ENCODE measurements at regions not wholly inside any gene's neighbourhood (a gene's known extent, or its start where the extent isn't known, plus 50 kb on each side); places are given as distances from the start of the nearest gene placed in this dataset.

GRCh38 chr21:38879912-38880576, 74.3 kb downstream of the ETS2 start:
- peaks cover 31% of the 10 kb centered on the region for H3K9me3 Mint-ChIP-seq (ENCODE audit: low read depth)
- H3K4me1 Mint-ChIP-seq (ENCODE audit: low read depth), result no peaks in the 10 kb centered on the region
- H3K36me3 Mint-ChIP-seq (ENCODE audit: insufficient read depth), result peaks cover 3% of the 10 kb centered on the region
- DNase-seq (ENCODE audit: low spot score, unreplicated experiment), result no peak
- no peak overlapping the region for H3K4me3 Mint-ChIP-seq (ENCODE audit: low read depth)
- TF ChIP-seq, protein P1, sequence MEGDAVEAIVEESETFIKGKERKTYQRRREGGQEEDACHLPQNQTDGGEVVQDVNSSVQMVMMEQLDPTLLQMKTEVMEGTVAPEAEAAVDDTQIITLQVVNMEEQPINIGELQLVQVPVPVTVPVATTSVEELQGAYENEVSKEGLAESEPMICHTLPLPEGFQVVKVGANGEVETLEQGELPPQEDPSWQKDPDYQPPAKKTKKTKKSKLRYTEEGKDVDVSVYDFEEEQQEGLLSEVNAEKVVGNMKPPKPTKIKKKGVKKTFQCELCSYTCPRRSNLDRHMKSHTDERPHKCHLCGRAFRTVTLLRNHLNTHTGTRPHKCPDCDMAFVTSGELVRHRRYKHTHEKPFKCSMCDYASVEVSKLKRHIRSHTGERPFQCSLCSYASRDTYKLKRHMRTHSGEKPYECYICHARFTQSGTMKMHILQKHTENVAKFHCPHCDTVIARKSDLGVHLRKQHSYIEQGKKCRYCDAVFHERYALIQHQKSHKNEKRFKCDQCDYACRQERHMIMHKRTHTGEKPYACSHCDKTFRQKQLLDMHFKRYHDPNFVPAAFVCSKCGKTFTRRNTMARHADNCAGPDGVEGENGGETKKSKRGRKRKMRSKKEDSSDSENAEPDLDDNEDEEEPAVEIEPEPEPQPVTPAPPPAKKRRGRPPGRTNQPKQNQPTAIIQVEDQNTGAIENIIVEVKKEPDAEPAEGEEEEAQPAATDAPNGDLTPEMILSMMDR (IDR thresholded peaks at IDR 0.05; ENCODE audit: unreplicated experiment), result no peak
- no peaks in the 10 kb centered on the region for H3K27me3 Mint-ChIP-seq
- no peak overlapping the region for H3K27ac Mint-ChIP-seq

DNA sequence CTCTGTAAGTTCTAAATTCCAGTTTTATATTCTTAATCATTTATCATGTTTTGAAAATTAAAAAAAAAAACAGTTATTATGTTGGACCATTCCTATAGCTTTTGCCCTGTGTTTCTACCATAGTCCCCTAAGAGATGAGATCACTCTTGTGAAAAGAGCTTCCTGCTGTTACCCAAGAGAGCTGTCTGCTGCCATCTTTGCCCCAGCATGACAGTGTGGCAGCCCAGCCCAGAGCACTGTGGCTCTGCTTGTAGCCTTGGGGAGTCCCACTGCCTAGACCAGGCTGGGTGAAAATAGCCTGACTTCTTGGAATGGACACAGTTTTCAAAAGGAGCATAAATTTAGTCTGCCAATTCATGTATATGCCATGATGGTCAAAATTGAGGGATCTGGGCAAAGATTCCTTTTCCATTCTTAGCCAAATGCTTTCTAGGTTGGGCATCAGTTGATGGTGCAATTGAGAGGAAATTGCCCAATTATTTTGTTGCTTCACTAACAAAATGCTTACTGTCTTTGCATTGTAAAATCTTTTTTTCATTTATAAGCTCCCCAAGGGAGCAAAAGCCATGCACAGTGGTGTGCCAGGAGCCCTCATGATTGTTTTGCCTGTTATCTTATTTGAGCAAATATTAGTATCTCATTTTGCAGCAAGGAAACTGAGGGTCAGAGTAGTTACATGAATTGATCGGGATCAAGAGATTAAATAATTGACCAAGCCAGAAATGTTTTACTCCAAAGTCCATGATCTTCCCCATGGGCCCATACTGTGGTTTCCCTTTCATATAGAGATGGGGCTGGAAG, 72.8 kb downstream of the ETS2 start:
- no peaks in the 10 kb centered on the region for H3K4me1 Mint-ChIP-seq (ENCODE audit: low read depth)
- H3K36me3 Mint-ChIP-seq (ENCODE audit: insufficient read depth), result peaks cover 3% of the 10 kb centered on the region
- H3K4me3 Mint-ChIP-seq (ENCODE audit: low read depth), result no peak overlapping the region
- no peaks in the 10 kb centered on the region for H3K27me3 Mint-ChIP-seq
- H3K27ac Mint-ChIP-seq, result no peak overlapping the region
- TF ChIP-seq, protein P1 (IDR thresholded peaks at IDR 0.05; ENCODE audit: unreplicated experiment), result no peak
- DNase-seq (ENCODE audit: low spot score, unreplicated experiment), result no peak
- H3K9me3 Mint-ChIP-seq (ENCODE audit: low read depth), result peaks cover 25% of the 10 kb centered on the region

DNA sequence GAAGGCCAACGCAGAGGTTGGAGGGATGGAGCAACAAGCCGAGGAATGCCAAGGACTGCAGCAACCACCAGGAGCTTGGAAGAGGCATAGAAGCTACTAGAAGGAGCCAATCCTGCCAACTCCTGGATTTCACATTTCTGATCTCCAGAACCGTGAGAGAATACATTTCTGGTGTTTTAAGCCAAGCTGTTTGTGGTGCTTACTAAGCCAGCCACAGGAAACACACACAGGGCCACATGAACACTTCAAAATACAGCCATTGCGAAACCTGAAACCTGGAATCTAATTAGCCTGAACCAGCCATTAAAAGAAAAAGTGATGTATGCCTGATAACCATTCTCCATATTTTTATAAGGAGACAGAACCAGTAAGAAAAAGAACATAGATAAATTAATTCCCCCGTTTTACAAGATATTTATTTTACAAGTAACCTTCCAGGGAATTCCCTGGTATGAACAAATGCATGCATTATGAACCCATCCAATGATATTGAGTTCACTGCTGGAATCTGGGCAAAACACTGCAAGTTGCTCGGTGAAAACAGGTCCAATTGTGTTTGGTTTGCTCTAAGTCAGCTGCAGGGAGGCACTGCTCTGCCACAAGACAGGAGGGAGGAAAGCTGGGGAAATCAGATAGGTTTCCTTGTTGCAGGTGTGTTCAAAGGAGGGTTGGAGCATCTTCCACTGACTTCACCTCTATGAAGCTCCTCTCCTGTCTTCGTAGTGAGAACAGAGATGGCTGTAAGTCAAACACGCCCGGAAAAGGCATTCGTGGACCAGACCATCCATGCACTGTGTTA, 70.2 kb downstream of the ETS2 start:
- no peak overlapping the region for H3K27ac Mint-ChIP-seq
- H3K27me3 Mint-ChIP-seq, result no peaks in the 10 kb centered on the region
- TF ChIP-seq, protein P1 (IDR thresholded peaks at IDR 0.05; ENCODE audit: unreplicated experiment), result no peak
- peaks cover 1% of the 10 kb centered on the region for H3K36me3 Mint-ChIP-seq (ENCODE audit: insufficient read depth)
- H3K9me3 Mint-ChIP-seq (ENCODE audit: low read depth), result peaks cover 11% of the 10 kb centered on the region
- no peak overlapping the region for H3K4me3 Mint-ChIP-seq (ENCODE audit: low read depth)
- no peaks in the 10 kb centered on the region for H3K4me1 Mint-ChIP-seq (ENCODE audit: low read depth)
- DNase-seq (ENCODE audit: low spot score, unreplicated experiment), result no peak

Measured in progenitor cell of endocrine pancreas (in vitro differentiated cells).